Activated CD8-positive, alpha-beta memory T cell treated with anti-CD3 and anti-CD28 coated beads for 1 hour (primary cell): ENCODE measurements at regions not wholly inside any gene's neighbourhood (a gene's known extent, or its start where the extent isn't known, plus 50 kb on each side); places are given as distances from the start of the nearest gene placed in this dataset.

Experiments used
- DNase-seq, 2 donors: peaks; one replicate each; pipeline ENCODE4 v3.0.0-alpha.2; 2020; ENCODE audit warnings: low read depth in 1 of 2; ENCODE audit errors: extremely low read depth in 1 of 2

GRCh38 chr15:66927201-66928077 is 138.0 kb upstream of the SMAD3 start:
- no peak for DNase-seq

DNA sequence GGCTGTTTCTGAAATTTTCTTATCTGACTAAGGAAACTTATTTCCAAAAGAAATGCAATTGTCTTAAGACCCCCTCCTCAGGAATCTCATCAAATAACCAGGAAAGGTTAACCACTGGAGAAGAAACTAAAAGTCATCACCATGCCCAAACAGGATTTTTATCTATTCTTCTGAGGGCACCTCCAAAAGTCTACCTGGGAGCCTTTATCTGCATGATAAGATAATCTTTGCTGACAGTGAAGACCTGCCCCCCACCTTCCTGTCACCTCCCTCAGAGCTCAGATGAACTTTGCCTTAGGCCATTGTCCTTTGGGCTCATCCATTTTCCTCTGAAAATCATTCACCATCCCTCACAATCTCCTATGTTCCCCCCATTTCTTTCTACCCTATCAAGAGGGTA is 137.3 kb upstream of the SMAD3 start:
- no peak for DNase-seq

DNA sequence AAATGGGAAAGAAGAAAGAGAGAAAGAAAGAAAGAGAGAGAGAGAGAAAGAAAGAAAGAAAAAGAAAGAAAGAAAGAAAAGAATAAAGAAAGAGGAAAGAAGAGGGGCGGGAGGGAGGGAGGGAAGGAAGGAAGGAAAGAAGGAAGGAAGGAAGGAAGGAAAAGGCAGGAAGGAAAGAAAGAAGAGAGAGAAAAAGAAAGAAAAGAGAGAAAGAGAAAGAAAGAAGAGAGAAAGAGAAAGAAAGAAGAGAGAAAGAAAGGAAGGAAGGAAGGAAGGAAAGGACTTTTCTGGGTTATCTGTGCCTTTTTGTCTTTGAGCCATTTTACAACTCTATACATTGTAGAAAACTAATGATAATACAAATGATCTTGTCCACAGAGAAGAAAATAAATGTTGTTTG is 136.6 kb upstream of the SMAD3 start:
- DNase-seq = no peak

DNA sequence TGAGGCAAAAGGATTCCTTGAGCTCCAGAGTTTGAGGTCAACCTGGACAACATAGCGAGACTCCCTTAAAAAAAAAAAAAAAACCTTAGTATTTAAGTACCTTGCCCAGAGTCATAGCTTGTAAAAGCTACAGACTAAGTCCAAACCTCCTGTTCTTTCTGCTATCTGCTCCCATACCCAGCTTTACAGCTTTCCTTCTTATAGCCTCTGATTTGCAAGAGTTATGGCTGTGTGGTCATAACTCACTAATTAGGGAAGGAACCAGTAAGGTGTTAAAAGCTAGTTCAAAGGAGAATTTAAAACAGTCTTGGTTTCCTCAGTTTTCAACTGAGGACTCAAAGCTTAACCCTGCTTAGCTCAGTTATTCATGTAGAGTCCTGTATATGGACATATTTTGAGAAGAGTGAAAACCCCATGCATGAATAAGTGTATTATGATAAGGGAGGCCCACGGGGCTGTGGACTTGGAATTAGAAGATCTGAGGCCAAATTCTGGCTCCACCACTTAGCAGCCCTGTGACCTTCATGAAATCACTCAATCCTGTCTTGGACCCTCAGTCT is 135.5 kb upstream of the SMAD3 start:
- no peak for DNase-seq

DNA sequence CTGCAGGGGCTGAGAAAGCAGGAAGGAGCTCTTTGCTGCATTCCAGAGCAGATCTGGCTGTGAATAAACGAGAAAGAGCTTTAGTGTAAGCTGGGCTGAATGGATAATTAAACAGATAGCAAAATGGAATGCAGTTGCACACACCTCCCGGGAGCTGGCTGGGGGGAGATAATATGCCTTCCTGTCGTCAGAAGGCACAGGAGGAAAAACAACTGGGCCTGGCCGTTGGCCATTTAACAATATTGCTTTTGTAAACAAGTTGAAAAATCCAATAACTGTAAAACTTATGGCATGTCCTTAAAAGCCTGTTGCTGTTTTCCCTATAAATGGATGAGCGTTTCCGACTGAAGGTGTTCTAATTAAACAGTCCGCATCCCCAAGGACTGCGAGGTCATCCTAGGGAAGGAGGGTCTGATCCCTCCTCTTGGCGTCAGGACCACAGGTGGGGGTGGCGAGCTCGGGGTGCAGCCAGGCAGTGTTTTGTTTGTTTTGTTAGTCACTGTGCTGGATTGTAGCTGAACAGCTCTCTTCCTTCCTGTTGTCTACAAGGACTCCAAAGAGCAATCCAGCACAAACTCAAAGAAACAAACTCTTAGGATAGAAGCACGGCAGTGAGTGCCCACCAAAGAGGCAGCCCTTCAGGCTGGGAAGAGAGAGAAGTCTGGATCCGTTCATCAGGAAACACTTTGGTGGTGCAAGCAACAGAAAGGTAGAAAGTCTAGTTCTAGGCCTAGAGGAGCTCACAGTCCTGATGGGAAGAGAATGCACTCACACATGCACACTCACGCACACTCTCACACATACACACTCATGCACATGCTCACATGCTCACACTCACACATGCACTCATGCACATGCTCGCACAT is 133.4 kb upstream of the SMAD3 start:
- DNase-seq = no peak

DNA sequence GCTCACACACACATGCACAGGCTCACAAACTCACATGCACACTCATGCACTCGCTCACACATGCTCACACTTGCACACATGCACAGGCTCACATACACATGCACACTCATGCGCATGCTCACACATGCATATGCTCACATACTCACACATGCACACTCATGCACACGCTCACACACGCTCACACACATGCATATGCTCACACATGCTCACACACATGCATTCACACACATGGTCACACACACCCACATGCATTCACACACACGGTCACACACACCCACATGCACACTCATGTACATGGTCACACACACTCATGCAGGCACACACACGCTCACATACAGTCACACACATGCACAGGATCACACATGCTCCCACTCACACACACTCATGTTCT is 132.8 kb upstream of the SMAD3 start:
- DNase-seq = no peak

- DNase-seq = no peak
These were observed 131.2 kb upstream of the SMAD3 start for GRCh38 chr15:66933932-66934867.

DNA sequence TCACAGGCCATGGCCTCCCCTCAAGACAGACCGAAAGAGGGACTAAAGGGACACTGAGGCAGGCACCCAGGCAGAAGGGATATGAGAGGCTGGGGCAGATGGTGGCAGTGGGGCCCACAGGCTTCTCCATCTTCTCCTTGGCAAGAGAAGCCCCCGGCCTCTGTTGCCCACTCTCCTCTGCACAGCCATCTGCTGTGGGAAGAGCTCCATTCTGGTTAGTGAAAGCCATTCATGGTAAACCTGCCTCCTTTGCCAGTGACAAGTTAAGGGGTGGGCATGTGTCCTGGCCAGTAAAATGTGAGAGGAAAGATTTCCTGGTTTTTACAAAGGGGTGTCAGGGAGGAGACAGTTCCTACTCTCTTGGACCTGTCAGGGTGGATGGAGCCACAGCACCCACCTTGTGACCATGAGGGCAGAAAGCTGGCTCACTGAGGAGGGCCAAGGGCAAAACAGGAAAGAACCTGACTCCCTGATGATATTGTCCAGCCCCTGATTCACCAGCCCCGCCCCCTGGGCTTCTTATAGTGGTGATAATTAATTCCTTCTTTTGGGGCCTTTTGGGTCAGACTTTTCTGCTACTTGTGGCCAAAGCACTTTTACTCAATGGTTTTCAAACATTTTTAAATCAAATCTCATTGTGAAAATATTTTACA is 130.4 kb upstream of the SMAD3 start:
- DNase-seq = no peak

DNA sequence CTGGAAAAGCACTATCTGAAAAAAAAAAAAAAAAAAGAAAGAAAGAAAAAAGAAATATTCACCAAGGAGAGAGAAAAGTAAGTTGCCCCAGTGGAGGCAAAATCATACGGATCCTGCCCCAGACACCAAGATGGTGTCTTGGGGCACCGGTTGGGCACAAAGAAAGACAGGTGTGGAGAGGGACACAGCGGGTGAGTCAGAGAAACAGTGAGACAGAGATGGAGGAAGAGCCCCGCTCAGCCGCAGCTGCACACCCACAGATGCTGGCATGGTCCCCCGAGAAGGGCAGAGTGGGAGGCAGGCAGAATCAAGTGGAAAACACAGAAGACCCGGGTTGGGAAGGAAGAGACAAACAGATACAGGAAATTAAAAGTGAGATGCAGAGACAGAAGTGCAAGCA is 129.7 kb upstream of the SMAD3 start:
- DNase-seq = no peak

GRCh38 chr15:66936109-66936860 is 129.1 kb upstream of the SMAD3 start:
- no peak for DNase-seq

GRCh38 chr15:66936861-66937582 is 128.4 kb upstream of the SMAD3 start:
- DNase-seq = no peak

DNA sequence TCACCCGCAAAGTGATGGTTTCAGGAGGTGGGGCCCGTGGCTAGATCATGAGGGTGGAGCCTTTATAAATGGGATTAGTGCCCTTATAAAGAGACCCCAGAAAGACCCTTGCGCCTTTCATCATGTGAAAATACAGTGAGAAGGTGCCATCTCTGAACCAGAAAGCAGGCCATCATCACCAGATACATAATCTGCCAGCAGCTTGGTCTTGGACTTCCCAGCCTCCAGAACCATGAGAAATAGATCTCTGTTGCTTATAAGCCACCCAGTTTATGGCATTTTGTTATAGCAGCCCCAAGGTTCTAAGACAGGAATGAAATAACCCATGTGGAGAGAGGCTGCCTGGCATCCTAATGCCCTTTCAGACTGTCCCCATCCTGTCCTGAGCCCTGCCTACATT is 127.8 kb upstream of the SMAD3 start:
- no peak for DNase-seq

GRCh38 chr15:66938114-66938830 is 127.1 kb upstream of the SMAD3 start:
- no peak for DNase-seq

- no peak for DNase-seq
These were observed 126.4 kb upstream of the SMAD3 start for GRCh38 chr15:66939016-66939415.

GRCh38 chr15:66939451-66940023 is 125.9 kb upstream of the SMAD3 start:
- DNase-seq = no peak

- no peak for DNase-seq
These were observed 125.0 kb upstream of the SMAD3 start for GRCh38 chr15:66940368-66940767.

GRCh38 chr15:66941108-66941711 is 124.2 kb upstream of the SMAD3 start:
- no peak for DNase-seq
